Upper lobe of right lung (tissue), 1 donor: ENCODE measurements at regions not wholly inside any gene's neighbourhood (a gene's known extent, or its start where the extent isn't known, plus 50 kb on each side); places are given as distances from the start of the nearest gene placed in this dataset.

ENCODE experiments used
- ATAC-seq: fragments of 200-7000 bp; cut with Tn5 transposase; one replicate; pipeline ENCODE4 v1.9.1; 2020; ENCODE audit warnings: mild to moderate bottlenecking, moderate library complexity
- DNase-seq: peaks from one replicate; pipeline ENCODE4 v3.0.0-alpha.2; 2020
- H3K27ac ChIP-seq: fragments of 200-600 bp; one replicate; pipeline ENCODE4 v1.8.0; 2022
- H3K27me3 ChIP-seq: fragments of 200-600 bp; one replicate; pipeline ENCODE4 v1.8.0; 2022; ENCODE audit warnings: mild to moderate bottlenecking
- H3K36me3 ChIP-seq: fragments of 200-600 bp; one replicate; pipeline ENCODE4 v1.8.0; 2022
- H3K4me1 ChIP-seq: fragments of 200-600 bp; one replicate; pipeline ENCODE4 v1.8.0; 2022
- H3K4me3 ChIP-seq: fragments of 200-600 bp; one replicate; pipeline ENCODE4 v1.8.0; 2022; ENCODE audit warnings: mild to moderate bottlenecking
- H3K9me3 ChIP-seq: fragments of 200-600 bp; one replicate; pipeline ENCODE4 v1.8.0; 2022
- CTCF ChIP-seq: fragments of 200-600 bp; IDR thresholded peaks from one replicate; pipeline ENCODE4 v1.8.0; 2022; ENCODE audit warnings: antibody characterized with exemption
- intact Hi-C: fragments of 100-400 bp; cut with DNase I; formaldehyde crosslinking; loops from one replicate; pipeline ENCODE4 v1.11.0; 2022
- donor health status: DM: no; HTN: yes; CAD: no; lungs with severe emphysema.

- intact Hi-C loops = no loop called here
- TF ChIP-seq CTCF = no peak
- ATAC-seq = no peak
These were observed 531.2 kb upstream of the CCDC196 start for GRCh38 chr14:65954942-65955341.

GRCh38 chr14:65957631-65958205 lies 528.5 kb upstream of the CCDC196 start:
- H3K4me3 ChIP-seq = no peak overlapping the region
- ATAC-seq (no peak), DNase-seq (no peak)
- no peak overlapping the region for H3K27ac ChIP-seq
- H3K27me3 ChIP-seq = no peaks in the 10 kb centered on the region
- no peaks in the 10 kb centered on the region for H3K4me1 ChIP-seq
- H3K9me3 ChIP-seq = no peaks in the 10 kb centered on the region
- H3K36me3 ChIP-seq = no peaks in the 10 kb centered on the region
- no peak for TF ChIP-seq CTCF
- intact Hi-C loops = no loop called here

More at GRCh38 chr14:65954942-65955341, 531.2 kb upstream of the CCDC196 start:
- Histone ChIP-seq H3K9me3 (no peaks in the 10 kb centered on the region), H3K4me1 (no peaks in the 10 kb centered on the region), H3K4me3 (no peak overlapping the region), H3K27ac (no peak overlapping the region), H3K36me3 (no peaks in the 10 kb centered on the region), H3K27me3 (no peaks in the 10 kb centered on the region)
- no peak for DNase-seq

- TF ChIP-seq CTCF = peak; percentile 53
- Histone ChIP-seq H3K9me3 (no peaks in the 10 kb centered on the region), H3K36me3 (no peaks in the 10 kb centered on the region), H3K4me3 (no peak overlapping the region), H3K27me3 (peaks cover 3% of the 10 kb centered on the region), H3K4me1 (no peaks in the 10 kb centered on the region), H3K27ac (no peak overlapping the region)
- intact Hi-C loops = no loop called here
- ATAC-seq (peak; percentile 49), DNase-seq (no peak)
These were observed 527.3 kb upstream of the CCDC196 start for GRCh38 chr14:65958664-65959562.

GRCh38 chr14:65959563-65960024 lies 526.6 kb upstream of the CCDC196 start:
- no peak for DNase-seq
- Histone ChIP-seq H3K9me3 (no peaks in the 10 kb centered on the region), H3K27ac (no peak overlapping the region), H3K36me3 (no peaks in the 10 kb centered on the region), H3K27me3 (peaks cover 3% of the 10 kb centered on the region), H3K4me3 (no peak overlapping the region), H3K4me1 (no peaks in the 10 kb centered on the region)
- intact Hi-C loops = no loop called here
- no peak for ATAC-seq
- no peak for TF ChIP-seq CTCF

GRCh38 chr14:65961004-65961403 lies 525.2 kb upstream of the CCDC196 start:
- DNase-seq = peak; percentile 83
- Histone ChIP-seq H3K9me3 (no peaks in the 10 kb centered on the region), H3K4me1 (no peaks in the 10 kb centered on the region), H3K36me3 (no peaks in the 10 kb centered on the region), H3K4me3 (no peak overlapping the region), H3K27me3 (peaks cover 3% of the 10 kb centered on the region), H3K27ac (no peak overlapping the region)
- peak; percentile 64 for TF ChIP-seq CTCF
- intact Hi-C loops = no loop called here
- ATAC-seq = peak; percentile 84
